ENCODE measurements at regions not wholly inside any gene's neighbourhood (a gene's known extent, or its start where the extent isn't known, plus 50 kb on each side); places are given as distances from the start of the nearest gene placed in this dataset.
"Not testable (repeated sequence)": the region's sequence is repeated elsewhere in the genome, so short reads cannot be mapped to it uniquely, and the experiment has no call there.

GRCh38 chr13:99731747-99732146, 230.5 kb downstream of the TM9SF2 start:
- Histone ChIP-seq H3K36me3 (no peaks in the 10 kb centered on the region), H3K9me3 (no peaks in the 10 kb centered on the region), H3K27ac (no peak overlapping the region), H3K4me1 (no peaks in the 10 kb centered on the region), H3K27me3 (no peaks in the 10 kb centered on the region), H3K4me3 (no peak overlapping the region)
- TF ChIP-seq CTCF (IDR thresholded peaks at IDR 0.05): no peak
- ATAC-seq (no peak), DNase-seq (no peak)
- intact Hi-C loops (cut with DNase I): no loop called here

- H3K4me1 ChIP-seq: no peaks in the 10 kb centered on the region
- intact Hi-C loops (cut with DNase I): no loop called here
- no peaks in the 10 kb centered on the region for H3K27me3 ChIP-seq
- H3K36me3 ChIP-seq: no peaks in the 10 kb centered on the region
- DNase-seq (no peak), ATAC-seq (peak; percentile 27)
- no peaks in the 10 kb centered on the region for H3K9me3 ChIP-seq
- no peak for TF ChIP-seq CTCF (IDR thresholded peaks at IDR 0.05)
- no peak overlapping the region for H3K4me3 ChIP-seq
- H3K27ac ChIP-seq: no peak overlapping the region
Measured at GRCh38 chr13:99730403-99730802, 229.1 kb downstream of the TM9SF2 start.

- no peaks in the 10 kb centered on the region for H3K9me3 ChIP-seq
- no peaks in the 10 kb centered on the region for H3K27me3 ChIP-seq
- no peak for TF ChIP-seq CTCF (IDR thresholded peaks at IDR 0.05)
- intact Hi-C loops (cut with DNase I): no loop called here
- H3K27ac ChIP-seq: no peak overlapping the region
- H3K36me3 ChIP-seq: no peaks in the 10 kb centered on the region
- no peaks in the 10 kb centered on the region for H3K4me1 ChIP-seq
- no peak for DNase-seq
- ATAC-seq: peak; percentile 21
- no peak overlapping the region for H3K4me3 ChIP-seq
Measured at GRCh38 chr13:99729745-99730144, 228.5 kb downstream of the TM9SF2 start.

GRCh38 chr13:99727651-99728050, 226.4 kb downstream of the TM9SF2 start:
- H3K4me1 ChIP-seq; H3K36me3 ChIP-seq; H3K27ac ChIP-seq; H3K27me3 ChIP-seq; H3K4me3 ChIP-seq; H3K9me3 ChIP-seq; ATAC-seq; DNase-seq; intact Hi-C loops (cut with DNase I): not testable (repeated sequence)

- no peaks in the 10 kb centered on the region for H3K9me3 ChIP-seq
- DNase-seq: no peak
- H3K36me3 ChIP-seq: no peaks in the 10 kb centered on the region
- no peak for TF ChIP-seq CTCF (IDR thresholded peaks at IDR 0.05)
- ATAC-seq: no peak
- no peak overlapping the region for H3K4me3 ChIP-seq
- no peaks in the 10 kb centered on the region for H3K27me3 ChIP-seq
- H3K4me1 ChIP-seq: no peaks in the 10 kb centered on the region
- intact Hi-C loops (cut with DNase I): no loop called here
- no peak overlapping the region for H3K27ac ChIP-seq
Measured at GRCh38 chr13:99726282-99726894, 225.1 kb downstream of the TM9SF2 start.

GRCh38 chr13:99725644-99726043, 224.4 kb downstream of the TM9SF2 start:
- no peak for ATAC-seq

More at GRCh38 chr13:99725644-99726043, 224.4 kb downstream of the TM9SF2 start:
- Histone ChIP-seq H3K36me3 (no peaks in the 10 kb centered on the region), H3K4me1 (no peaks in the 10 kb centered on the region), H3K27me3 (no peaks in the 10 kb centered on the region), H3K9me3 (no peaks in the 10 kb centered on the region), H3K4me3 (no peak overlapping the region), H3K27ac (no peak overlapping the region)
- no peak for DNase-seq
- intact Hi-C loops (cut with DNase I): no loop called here
- no peak for TF ChIP-seq CTCF (IDR thresholded peaks at IDR 0.05)

Data from upper lobe of right lung (tissue), 1 donor.